Hepatocyte (in vitro differentiated cells): ENCODE measurements at regions not wholly inside any gene's neighbourhood (a gene's known extent, or its start where the extent isn't known, plus 50 kb on each side); places are given as distances from the start of the nearest gene placed in this dataset.
"Not testable (repeated sequence)": the region's sequence is repeated elsewhere in the genome, so short reads cannot be mapped to it uniquely, and the experiment has no call there.

Source experiments
- DNase-seq: peaks from one replicate; pipeline ENCODE4 v3.0.0-alpha.2; 2016; ENCODE audit warnings: low spot score
- H2AFZ ChIP-seq: fragments of 200-600 bp; sonication (generic); 2 replicates; pipeline ENCODE4 v1.6.0; 2016; ENCODE audit warnings: antibody characterized with exemption, mild to moderate bottlenecking
- H3K27ac ChIP-seq: fragments of 200-600 bp; sonication (generic); 2 replicates; pipeline ENCODE4 v1.5.1; 2016; ENCODE audit warnings: mild to moderate bottlenecking
- H3K27me3 ChIP-seq: fragments of 200-600 bp; sonication (generic); 2 replicates; pipeline ENCODE4 v1.6.1; 2016
- H3K36me3 ChIP-seq: fragments of 200-600 bp; sonication (generic); replicated peaks from 2 replicates; pipeline ENCODE4 v1.5.1; 2016; ENCODE audit warnings: low read depth; ENCODE audit not compliant: insufficient read depth
- H3K4me1 ChIP-seq: fragments of 200-600 bp; sonication (generic); 2 replicates; pipeline ENCODE4 v1.5.1; 2016; ENCODE audit warnings: mild to moderate bottlenecking, moderate library complexity; ENCODE audit not compliant: insufficient read depth
- H3K4me2 ChIP-seq: fragments of 200-600 bp; sonication (generic); 2 replicates; pipeline ENCODE4 v1.6.0; 2016
- H3K4me3 ChIP-seq: fragments of 200-600 bp; sonication (generic); 2 replicates; pipeline ENCODE4 v1.5.1; 2016; ENCODE audit warnings: mild to moderate bottlenecking
- H3K79me2 ChIP-seq: fragments of 200-600 bp; sonication (generic); 2 replicates; pipeline ENCODE4 v1.6.0; 2017; ENCODE audit warnings: mild to moderate bottlenecking
- H3K9me2 ChIP-seq: fragments of 200-600 bp; sonication (generic); replicated peaks from 2 replicates; pipeline ENCODE4 v1.6.0; 2017; ENCODE audit warnings: mild to moderate bottlenecking; ENCODE audit not compliant: insufficient read depth
- H3K9me3 ChIP-seq: fragments of 200-600 bp; sonication (generic); 2 replicates; pipeline ENCODE4 v1.5.1; 2016; ENCODE audit warnings: low read depth, mild to moderate bottlenecking
- H4K20me1 ChIP-seq: fragments of 200-600 bp; sonication (generic); 2 replicates; pipeline ENCODE4 v1.6.0; 2016; ENCODE audit warnings: mild to moderate bottlenecking; ENCODE audit not compliant: insufficient read depth, poor library complexity, severe bottlenecking
- CTCF ChIP-seq: fragments of 200-600 bp; sonication (generic); IDR thresholded peaks from 2 replicates; pipeline ENCODE4 v1.5.1; 2016; ENCODE audit warnings: antibody characterized with exemption, mild to moderate bottlenecking; ENCODE audit not compliant: poor library complexity
- EZH2 ChIP-seq: fragments of 200-600 bp; sonication (generic); IDR thresholded peaks from 2 replicates; pipeline ENCODE4 v1.6.1; 2016; ENCODE audit warnings: antibody characterized with exemption, mild to moderate bottlenecking, borderline replicate concordance
- EZH2phosphoT487 ChIP-seq: fragments of 200-600 bp; sonication (generic); IDR thresholded peaks from one replicate; pipeline ENCODE4 v1.6.1; 2018; ENCODE audit warnings: antibody characterized with exemption, mild to moderate bottlenecking, low read depth, moderate library complexity; ENCODE audit not compliant: unreplicated experiment, severe bottlenecking
- WGBS: methylation state at CpG from one replicate; pipeline ENCODE4 v1.1.6; 2016; ENCODE audit warnings: low lambda C conversion rate; ENCODE audit errors: missing lambda C conversion rate; 5-methylcytosine and 5-hydroxymethylcytosine counted together

GRCh38 chr4:133270021-133270570, 121.0 kb downstream of the PCDH10 start:
- H3K4me2 ChIP-seq = peak overlapping the region; percentile 20
- H3K27ac ChIP-seq = no peak overlapping the region
- H3K27me3 ChIP-seq = no peaks in the 10 kb centered on the region
- no peaks in the 10 kb centered on the region for H3K36me3 ChIP-seq
- no peak for TF ChIP-seq CTCF
- TF ChIP-seq EZH2 = no peak
- H3K79me2 ChIP-seq = no peaks in the 10 kb centered on the region
- H2AFZ ChIP-seq = peak overlapping the region; percentile 7
- H3K4me3 ChIP-seq = no peak overlapping the region
- 61% methylated on average over 2 of the region's 2 CpGs for WGBS
- no peaks in the 10 kb centered on the region for H4K20me1 ChIP-seq
- H3K9me3 ChIP-seq = no peaks in the 10 kb centered on the region
- peak; percentile 23 for DNase-seq
- H3K9me2 ChIP-seq = no peaks in the 10 kb centered on the region
- H3K4me1 ChIP-seq = peaks cover 3% of the 10 kb centered on the region

GRCh38 chr4:133268205-133268604, 119.1 kb downstream of the PCDH10 start:
- peaks cover 3% of the 10 kb centered on the region for H3K4me1 ChIP-seq
- no peaks in the 10 kb centered on the region for H3K79me2 ChIP-seq
- no peak for DNase-seq
- H3K36me3 ChIP-seq = no peaks in the 10 kb centered on the region
- no peak overlapping the region for H3K27ac ChIP-seq
- no peaks in the 10 kb centered on the region for H3K9me2 ChIP-seq
- no peak for TF ChIP-seq EZH2
- TF ChIP-seq CTCF = no peak
- TF ChIP-seq EZH2phosphoT487 = no peak
- WGBS = 55% methylated on average over 17 of the region's 17 CpGs
- no peaks in the 10 kb centered on the region for H4K20me1 ChIP-seq
- H3K4me2 ChIP-seq = no peak overlapping the region
- no peak overlapping the region for H3K4me3 ChIP-seq
- no peak overlapping the region for H2AFZ ChIP-seq
- no peaks in the 10 kb centered on the region for H3K9me3 ChIP-seq
- no peaks in the 10 kb centered on the region for H3K27me3 ChIP-seq

GRCh38 chr4:133267506-133267905, 118.4 kb downstream of the PCDH10 start:
- not testable (repeated sequence) for H3K4me1 ChIP-seq, H3K79me2 ChIP-seq, H3K27me3 ChIP-seq, H4K20me1 ChIP-seq, H3K4me3 ChIP-seq, H3K36me3 ChIP-seq, H3K27ac ChIP-seq, H2AFZ ChIP-seq, H3K9me2 ChIP-seq, DNase-seq, H3K9me3 ChIP-seq, H3K4me2 ChIP-seq
- 44% methylated on average over 6 of the region's 7 CpGs for WGBS

GRCh38 chr4:133266966-133267365, 117.9 kb downstream of the PCDH10 start:
- not testable (repeated sequence) for H3K9me3 ChIP-seq, H3K27ac ChIP-seq, H3K4me3 ChIP-seq, H3K4me1 ChIP-seq, H3K9me2 ChIP-seq, H4K20me1 ChIP-seq, H3K4me2 ChIP-seq, H3K27me3 ChIP-seq, H3K79me2 ChIP-seq, H3K36me3 ChIP-seq, DNase-seq, H2AFZ ChIP-seq
- WGBS = 83% methylated on average over 11 of the region's 11 CpGs

- H3K4me3 ChIP-seq, H2AFZ ChIP-seq, H4K20me1 ChIP-seq, H3K27ac ChIP-seq, H3K9me2 ChIP-seq, DNase-seq, H3K79me2 ChIP-seq, H3K36me3 ChIP-seq, H3K27me3 ChIP-seq, H3K4me1 ChIP-seq, H3K9me3 ChIP-seq, H3K4me2 ChIP-seq: not testable (repeated sequence)
- WGBS = 49% methylated on average over 3 of the region's 3 CpGs
These were observed 115.2 kb downstream of the PCDH10 start for GRCh38 chr4:133264251-133264650.
